ENCODE measurements at regions not wholly inside any gene's neighbourhood (a gene's known extent, or its start where the extent isn't known, plus 50 kb on each side); places are given as distances from the start of the nearest gene placed in this dataset.
"Not testable (repeated sequence)": the region's sequence is repeated elsewhere in the genome, so short reads cannot be mapped to it uniquely, and the experiment has no call there.

GRCh38 chr2:161061786-161062185, 98.4 kb upstream of the TANK start:
- DNase-seq (ENCODE audit: low read depth in 3 of 3), result no peak

GRCh38 chr2:161063157-161063945, 96.9 kb upstream of the TANK start:
- DNase-seq (ENCODE audit: low read depth in 3 of 3), result peak; percentile 37 to 55 (median 38)

DNA sequence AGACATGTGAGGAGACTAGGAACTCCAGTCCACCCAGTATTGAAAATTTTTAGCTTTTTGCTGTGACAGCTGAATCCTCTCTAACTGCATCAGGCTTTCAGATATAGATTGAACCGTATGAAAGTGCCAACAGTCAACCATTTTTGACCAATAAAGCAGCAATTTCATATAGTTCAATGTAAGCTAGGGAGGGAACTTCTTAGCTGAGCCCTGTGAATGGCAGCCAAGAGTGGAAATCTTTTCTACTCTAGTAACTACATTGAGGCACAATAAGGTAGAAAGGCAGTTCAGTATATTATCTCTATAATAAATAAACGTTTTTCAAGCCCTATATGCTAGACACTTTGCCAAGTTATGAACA, 96.3 kb upstream of the TANK start:
- DNase-seq (ENCODE audit: low read depth in 3 of 3), result no peak

GRCh38 chr2:161067846-161068350, 92.3 kb upstream of the TANK start:
- DNase-seq (ENCODE audit: low read depth in 3 of 3), result no peak

GRCh38 chr2:161068670-161069069, 91.6 kb upstream of the TANK start:
- DNase-seq (ENCODE audit: low read depth in 3 of 3), result no peak

GRCh38 chr2:161070693-161071479, 89.3 kb upstream of the TANK start:
- DNase-seq (ENCODE audit: low read depth in 3 of 3), result no peak

- DNase-seq (ENCODE audit: low read depth in 3 of 3), result not testable (repeated sequence)
Measured at GRCh38 chr2:161072436-161072835, 87.8 kb upstream of the TANK start.

DNA sequence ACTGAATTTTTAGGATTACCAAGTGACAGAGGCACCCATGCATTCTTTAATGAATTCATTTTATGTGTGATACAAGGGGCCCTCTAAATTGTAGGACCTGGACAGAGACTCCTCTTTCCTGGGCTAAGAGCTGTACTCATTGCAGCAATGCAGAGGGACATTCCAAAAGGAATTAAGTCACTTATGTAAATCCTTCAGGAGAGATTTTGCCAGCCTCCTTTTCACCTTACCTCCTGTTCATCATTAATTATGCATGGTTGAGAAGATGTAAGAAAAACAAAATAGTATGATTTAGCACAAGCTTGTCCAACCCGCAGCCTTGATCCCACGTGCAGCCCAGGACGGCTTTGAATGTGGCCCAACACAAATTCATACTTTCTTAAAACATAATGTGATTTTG, 84.5 kb upstream of the TANK start:
- no peak for DNase-seq (ENCODE audit: low read depth in 3 of 3)

- no peak for DNase-seq (ENCODE audit: low read depth in 3 of 3)
Measured at GRCh38 chr2:161076936-161077335, 83.3 kb upstream of the TANK start.

GRCh38 chr2:161077367-161078210, 82.6 kb upstream of the TANK start:
- DNase-seq (ENCODE audit: low read depth in 3 of 3), result peak; percentile 13 to 37 (median 20)

DNA sequence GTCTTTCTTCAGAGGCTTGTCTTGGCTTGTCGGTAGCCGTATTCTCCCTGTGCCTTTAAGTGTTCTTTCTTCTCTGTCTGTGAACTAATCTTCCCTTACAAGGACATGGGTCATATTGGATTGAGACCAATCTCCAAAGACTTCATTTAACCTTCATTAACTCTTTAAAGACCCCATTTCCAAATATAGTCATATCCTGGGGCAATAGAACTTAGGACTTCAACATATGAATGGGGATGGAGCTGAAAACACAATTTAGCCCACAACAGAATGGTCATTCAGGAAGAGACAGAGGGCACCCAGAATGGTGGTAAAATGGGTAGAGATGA, 82.1 kb upstream of the TANK start:
- DNase-seq (ENCODE audit: low read depth in 3 of 3), result no peak

- no peak for DNase-seq (ENCODE audit: low read depth in 3 of 3)
Measured at GRCh38 chr2:161085149-161085548, 75.1 kb upstream of the TANK start.

GRCh38 chr2:161088658-161089350, 71.4 kb upstream of the TANK start:
- no peak for DNase-seq (ENCODE audit: low read depth in 3 of 3)

GRCh38 chr2:161090411-161090810, 69.8 kb upstream of the TANK start:
- peak in 1 of 3 experiments; percentile 5 for DNase-seq (ENCODE audit: low read depth in 3 of 3)

GRCh38 chr2:161095314-161095713, 64.9 kb upstream of the TANK start:
- DNase-seq (ENCODE audit: low read depth in 3 of 3), result no peak

DNA sequence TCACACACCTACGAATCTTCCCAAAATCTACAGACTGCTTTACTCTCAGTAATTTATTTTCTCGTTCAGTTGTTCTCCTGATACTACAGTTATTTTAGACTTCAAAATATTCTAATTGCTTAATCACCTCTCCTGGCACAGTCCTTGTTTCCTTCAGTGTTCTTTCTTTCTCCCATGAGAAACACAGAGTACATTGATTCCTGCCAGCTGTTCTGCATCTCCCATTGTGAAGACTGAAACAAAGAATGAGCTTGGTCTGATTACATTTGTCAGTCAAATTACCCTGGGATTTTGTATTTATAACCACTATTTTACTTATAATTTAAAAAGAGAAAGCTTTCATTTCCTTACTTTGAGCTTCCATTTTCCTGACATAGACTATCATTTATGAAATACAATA, 63.9 kb upstream of the TANK start:
- no peak for DNase-seq (ENCODE audit: low read depth in 3 of 3)

DNA sequence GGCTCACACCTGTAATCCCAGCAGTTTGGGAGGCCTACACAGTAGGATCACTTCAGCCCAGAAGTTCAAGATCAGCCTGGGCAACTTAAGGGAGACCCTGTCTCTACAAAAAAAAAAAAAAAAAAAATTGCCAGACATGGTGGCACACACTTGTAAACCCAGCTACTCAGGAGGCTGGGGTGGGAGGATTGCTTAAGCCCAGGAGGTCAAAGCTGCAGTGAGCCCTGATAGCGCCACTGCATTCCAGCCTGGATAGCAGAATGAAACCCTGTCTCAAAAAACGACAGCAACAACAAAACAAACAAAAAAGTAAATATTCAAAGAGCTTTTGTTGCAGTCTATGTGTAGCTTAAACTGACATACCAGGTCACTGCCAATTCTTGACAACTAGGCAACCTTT, 63.1 kb upstream of the TANK start:
- no peak for DNase-seq (ENCODE audit: low read depth in 3 of 3)

GRCh38 chr2:161100211-161100895, 59.9 kb upstream of the TANK start:
- no peak for DNase-seq (ENCODE audit: low read depth in 3 of 3)

GRCh38 chr2:161101406-161101805, 58.8 kb upstream of the TANK start:
- no peak for DNase-seq (ENCODE audit: low read depth in 3 of 3)

DNA sequence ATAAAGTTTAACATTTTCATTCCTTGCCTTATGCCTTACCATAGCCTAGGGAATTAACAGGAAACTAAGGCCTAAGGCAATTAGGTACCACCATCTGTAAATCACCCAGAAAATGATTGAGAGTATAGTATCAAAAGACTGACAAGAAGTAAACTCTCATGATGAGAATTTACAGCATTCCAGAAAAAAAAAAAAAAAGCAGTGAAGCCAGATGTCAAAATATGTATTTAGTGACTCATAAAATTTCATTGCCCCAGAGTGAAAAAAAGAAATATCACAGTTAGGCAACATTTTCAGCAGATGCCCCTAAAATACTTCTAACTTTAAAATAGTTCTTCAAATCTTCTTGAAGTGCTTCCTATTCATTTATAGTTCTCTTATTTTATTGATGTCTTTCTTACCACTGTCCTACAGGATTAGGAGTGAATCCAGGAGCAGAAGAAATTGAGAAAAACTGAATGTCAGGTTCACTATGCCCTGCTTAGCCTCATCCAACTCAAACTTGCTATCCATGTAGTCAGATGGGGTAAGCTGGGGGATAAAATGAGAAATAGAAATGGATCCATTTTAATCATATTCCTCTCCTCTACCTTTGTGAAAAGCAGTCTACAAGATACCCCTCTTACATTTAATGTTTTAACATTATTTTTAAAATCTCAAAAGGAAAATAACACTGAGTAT, 57.3 kb upstream of the TANK start:
- DNase-seq (ENCODE audit: low read depth in 3 of 3), result no peak

DNA sequence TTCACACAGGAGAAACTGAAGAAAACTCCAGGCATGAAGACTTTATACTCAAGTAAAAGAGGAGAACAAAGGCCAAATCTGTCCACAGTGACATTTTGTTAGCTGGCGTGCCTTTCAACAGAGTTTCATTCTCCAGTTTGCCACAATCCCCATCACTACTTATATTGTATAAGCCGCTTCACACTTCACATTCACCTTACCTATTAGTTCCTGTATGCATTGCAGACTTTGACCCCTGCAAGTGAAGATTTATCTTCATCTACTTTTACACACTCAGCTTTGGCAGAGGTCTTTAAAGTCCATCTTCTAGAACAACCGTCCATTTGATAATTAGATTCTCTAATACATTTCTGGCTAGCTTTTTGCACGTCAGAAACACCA, 56.8 kb upstream of the TANK start:
- DNase-seq (ENCODE audit: low read depth in 3 of 3), result no peak
